HG02798 (cell line): ENCODE measurements at regions not wholly inside any gene's neighbourhood (a gene's known extent, or its start where the extent isn't known, plus 50 kb on each side); places are given as distances from the start of the nearest gene placed in this dataset.

ENCODE experiments used
- ATAC-seq: cut with Tn5 transposase; IDR thresholded peaks from one replicate; pipeline ENCODE4 v1.9.1; 2021; ENCODE audit warnings: mild to moderate bottlenecking; ENCODE audit not compliant: unreplicated experiment, poor library complexity

DNA sequence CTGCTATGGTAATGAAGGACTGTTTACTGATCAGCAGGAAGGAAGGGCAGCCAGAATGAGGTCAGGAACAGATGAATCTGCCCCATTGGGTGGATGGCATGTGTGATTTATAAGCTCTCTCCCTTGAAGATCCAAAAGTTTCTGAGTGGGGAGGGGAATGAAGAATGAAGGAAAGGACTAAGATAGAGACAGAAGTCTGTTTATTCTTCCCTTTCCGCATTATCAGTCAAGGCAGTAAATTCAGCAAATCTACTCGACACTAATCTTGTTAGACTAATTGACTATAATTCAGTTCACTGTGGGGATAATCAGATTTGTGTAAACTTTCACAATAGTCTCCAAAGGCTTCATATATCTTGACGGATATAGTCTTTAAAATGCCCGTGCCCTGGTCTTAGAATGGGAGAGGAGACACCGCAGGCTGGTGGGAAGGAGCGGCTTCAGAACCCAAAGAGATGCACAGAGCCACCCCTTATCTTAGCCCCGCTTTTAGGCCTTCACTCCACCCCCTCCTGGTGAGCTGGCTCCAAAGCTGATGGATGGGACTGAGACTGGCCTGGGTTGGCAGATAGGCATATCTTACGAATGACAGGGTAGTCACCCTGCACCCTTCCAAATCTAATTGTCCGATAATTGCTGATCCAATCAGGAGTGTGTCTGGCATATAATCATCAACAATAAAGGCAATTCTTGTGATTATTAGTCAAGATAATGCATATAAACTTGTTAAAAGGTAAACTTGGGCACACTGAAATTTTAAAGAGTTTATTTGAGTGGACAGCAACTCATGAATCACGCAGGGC lies 76.0 kb upstream of the PPM1J start:
- no peak for ATAC-seq

DNA sequence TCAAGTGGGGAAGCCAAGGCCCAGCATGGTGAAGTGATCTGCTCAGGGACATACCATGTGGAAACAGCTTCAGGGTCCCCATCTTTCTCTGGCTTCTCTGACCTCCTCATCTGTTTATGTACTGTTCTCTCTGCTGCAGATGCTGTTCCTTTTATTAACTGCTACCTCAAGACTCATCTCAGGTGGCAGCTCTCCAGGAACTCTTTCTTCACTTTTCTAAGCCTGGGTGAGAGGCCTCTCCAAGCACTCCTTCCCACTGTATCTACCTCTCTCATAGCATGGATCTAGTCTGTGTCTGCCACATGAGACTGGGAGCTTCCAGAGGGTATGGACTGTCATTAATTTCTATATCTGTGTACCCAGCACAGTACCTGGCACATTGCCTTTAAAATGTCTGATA lies 73.4 kb upstream of the PPM1J start:
- no peak for ATAC-seq

DNA sequence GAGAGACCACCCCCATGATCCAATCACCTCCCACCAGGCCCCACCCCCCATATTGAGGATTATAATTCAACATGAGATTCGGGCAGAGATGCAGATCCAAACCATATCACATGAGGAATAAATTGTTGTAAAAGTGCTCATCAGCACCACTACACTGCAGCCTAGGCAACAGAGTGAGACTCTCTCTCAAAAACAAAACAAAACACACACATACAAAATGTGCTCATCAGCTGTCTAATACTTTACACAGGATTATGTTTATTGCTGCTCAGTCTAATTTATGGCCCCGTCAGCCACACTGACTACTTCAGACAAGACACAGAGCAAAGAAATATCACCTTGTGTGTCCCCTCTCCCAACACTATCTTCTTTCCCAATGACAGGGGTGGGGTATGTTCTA lies 72.9 kb upstream of the PPM1J start:
- ATAC-seq = no peak

DNA sequence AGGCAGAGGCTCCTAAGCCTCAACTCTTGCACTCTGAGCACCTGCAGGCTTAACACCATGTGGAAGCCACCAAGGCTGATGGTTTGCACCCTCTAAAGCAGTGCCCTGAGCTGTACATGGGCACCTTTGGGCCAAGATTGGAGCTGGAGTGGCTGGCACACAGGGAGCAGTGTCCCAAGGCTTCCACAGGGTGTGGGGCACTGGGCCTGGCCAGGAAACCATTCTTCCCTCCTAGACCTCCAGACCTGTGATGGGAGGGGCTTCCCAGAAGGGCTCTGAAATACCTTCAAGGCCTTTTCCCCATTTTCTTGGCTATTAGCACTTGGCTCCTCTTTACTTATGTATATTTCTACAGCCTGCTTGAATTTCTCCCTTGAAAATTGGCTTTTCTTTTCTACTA lies 67.9 kb upstream of the PPM1J start:
- no peak for ATAC-seq

DNA sequence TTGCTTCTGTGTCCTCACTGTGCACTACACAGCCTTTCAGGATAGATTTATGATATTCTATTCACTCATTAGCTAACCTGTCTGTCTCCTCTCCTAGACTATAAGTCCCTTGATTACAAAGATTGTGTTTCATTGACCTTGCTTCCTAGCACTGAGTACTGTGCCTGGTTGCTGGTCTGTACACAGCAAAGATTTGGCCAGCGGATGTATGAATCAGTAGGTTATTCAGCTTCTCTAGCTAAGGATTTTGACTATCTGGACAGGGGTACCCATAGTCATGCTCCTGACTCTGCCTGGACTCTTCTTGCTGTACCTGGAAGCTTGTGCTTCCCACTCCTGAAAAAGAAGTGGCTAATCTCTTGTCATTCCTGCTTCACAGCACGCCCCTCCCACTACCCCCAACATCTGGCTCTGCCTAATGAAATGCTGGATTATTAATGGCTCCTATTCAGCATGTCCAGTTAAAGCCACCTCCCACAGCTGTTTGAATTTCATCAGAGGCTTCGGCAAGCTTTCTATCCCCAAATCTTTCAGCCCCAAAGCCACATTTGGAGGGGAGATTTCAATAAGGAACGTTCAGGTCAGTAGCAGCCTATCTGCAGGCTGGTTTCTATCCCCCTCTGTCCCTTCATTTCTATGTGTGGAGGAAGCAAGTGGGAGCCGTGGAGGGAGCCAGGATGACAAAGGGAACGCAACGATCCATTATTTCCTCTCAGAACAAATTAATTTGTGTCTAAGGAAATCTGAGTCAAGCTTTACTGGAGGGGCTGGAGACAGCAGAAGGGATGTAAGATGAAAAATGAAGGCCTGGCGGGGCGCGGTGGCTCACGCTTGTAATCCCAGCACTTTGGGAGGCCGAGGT lies 64.8 kb upstream of the PPM1J start:
- no peak for ATAC-seq

DNA sequence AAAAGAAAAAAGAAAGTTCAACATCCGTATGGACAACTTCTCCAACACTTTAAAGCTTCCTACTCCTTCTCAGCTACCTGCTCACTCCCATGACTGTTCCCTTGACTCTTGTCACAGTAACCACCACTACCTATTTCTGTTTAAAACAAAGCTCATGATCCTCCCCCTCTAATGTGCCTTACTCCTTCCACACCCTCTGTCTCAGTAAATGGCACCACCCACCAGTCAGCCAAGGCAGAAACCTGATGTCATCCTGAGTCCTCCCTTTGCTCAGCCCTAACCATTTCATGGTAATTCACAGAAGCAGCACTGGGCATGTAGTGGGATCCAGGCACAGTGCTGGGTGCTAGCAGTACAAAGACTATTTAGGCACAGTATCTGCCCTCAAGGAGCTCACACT lies 63.0 kb upstream of the PPM1J start:
- no peak for ATAC-seq

DNA sequence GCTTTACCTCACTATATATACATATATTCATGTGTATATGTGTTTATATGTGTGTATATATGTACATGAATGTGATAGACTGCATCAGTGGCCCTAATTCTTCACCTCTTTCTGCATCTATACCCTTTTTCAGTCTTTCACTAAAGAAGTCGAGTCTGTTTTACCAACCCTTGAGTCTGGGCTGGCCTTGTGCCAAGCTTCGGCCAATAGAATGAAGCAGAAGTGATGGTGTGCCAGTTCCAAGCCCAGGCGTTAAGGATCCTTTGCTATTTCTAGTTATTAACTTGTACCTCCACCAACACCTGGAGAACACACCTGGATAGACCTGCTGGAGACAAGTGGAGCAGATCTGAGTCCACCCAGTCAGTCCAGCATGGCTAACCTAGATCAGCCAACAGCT lies 61.6 kb upstream of the PPM1J start:
- ATAC-seq = no peak

DNA sequence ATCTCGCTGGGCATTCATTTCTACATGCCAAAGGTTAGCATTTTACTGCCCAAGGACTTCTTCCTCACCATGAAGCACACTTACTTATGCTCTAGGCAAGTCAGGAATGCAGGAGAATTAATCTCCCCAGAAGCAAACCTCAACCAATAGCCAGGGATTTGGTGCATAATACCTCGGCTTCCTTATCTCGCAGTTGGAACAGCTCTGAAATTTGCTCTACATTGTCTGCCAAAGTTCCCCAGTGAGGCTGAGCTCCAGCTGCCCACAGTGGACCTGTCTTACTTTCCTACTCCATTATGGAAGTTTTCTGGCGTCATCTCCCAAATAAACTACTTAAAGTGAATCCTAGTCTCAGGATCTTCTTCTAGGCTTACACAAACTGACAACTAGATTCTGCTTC lies 57.6 kb upstream of the PPM1J start:
- no peak for ATAC-seq

DNA sequence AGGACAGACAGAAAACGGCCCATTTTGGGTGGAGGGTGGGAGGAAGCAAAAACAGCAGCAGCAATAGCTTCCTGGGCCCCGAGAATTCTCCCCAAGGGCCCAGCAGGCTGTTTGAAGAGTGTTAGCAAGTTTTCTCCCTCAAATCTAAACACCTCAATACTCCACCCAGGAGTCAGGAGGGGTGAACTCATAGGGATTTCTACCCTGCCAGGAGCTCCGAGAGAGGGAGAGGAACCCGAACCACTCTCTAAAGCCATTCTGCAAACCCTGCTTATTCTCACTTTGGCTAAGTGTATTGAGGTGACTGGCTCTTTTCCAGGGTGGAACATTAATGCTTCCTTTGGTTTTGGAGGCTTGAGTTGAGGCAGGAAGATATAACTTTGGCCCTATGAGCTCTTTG lies 55.6 kb upstream of the PPM1J start:
- no peak for ATAC-seq

DNA sequence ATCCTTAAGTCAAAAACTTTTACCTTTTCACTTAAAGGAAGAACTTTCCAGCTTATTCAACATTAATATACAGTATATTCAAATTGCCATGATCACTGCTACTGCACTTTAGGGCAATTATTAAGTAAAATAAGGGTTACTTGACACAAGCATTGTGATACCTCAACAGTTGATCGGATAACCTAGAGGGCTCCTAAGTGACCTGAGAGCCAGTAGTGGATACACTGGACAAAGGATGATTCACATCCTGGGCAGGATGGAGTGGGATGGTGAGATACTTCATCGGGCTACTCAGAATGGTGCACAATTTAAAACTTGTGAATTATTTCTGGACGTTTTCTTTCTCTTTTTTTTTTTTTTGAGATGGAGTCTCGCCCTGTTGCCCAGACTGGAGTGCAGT lies 54.5 kb upstream of the PPM1J start:
- ATAC-seq = no peak

DNA sequence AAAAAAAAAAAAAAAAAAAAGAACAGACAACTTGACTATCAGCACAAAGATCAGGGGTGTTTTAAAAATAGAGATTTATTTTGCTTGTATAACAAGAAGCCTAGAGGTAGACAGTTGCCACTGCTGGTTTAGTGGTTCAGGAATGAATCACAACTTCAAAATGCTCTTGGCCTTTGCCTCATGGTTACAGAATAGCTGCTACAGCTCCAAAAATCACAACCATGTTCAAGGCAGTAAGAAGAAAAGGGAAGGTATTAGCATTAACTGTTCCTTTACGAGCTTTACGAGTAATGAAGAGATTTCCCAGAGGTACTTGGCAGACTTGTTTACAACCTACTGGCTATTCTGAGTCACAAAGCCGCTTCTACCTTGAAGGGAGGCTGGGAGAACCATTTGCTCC lies 52.5 kb upstream of the PPM1J start:
- ATAC-seq = no peak
